GM23248 (cell line): ENCODE measurements at regions not wholly inside any gene's neighbourhood (a gene's known extent, or its start where the extent isn't known, plus 50 kb on each side); places are given as distances from the start of the nearest gene placed in this dataset.

Source experiments
- EZH2 ChIP-seq: fragments of 200-600 bp; sonication (generic); IDR thresholded peaks from 2 replicates; pipeline ENCODE4 v1.6.1; 2018; ENCODE audit warnings: antibody characterized with exemption, mild to moderate bottlenecking; ENCODE audit not compliant: insufficient read depth, poor library complexity, severe bottlenecking
- EZH2phosphoT487 ChIP-seq: fragments of 200-600 bp; sonication (generic); IDR thresholded peaks from 2 replicates; pipeline ENCODE4 v1.6.1; 2018; ENCODE audit warnings: antibody characterized with exemption, moderate library complexity, mild to moderate bottlenecking, low read depth; ENCODE audit not compliant: insufficient read depth

- TF ChIP-seq EZH2 (no peak), EZH2phosphoT487 (no peak)
These were observed 845.0 kb upstream of the NECTIN3 start for GRCh38 chr3:110226645-110227044.
